Neural crest cell (in vitro differentiated cells): ENCODE measurements at regions not wholly inside any gene's neighbourhood (a gene's known extent, or its start where the extent isn't known, plus 50 kb on each side); places are given as distances from the start of the nearest gene placed in this dataset.
"Not testable (repeated sequence)": the region's sequence is repeated elsewhere in the genome, so short reads cannot be mapped to it uniquely, and the experiment has no call there.

Experiments used
- DNase-seq: peaks from one replicate; pipeline ENCODE4 v3.0.0; 2021; ENCODE audit warnings: low read depth, mixed read lengths, low spot score
- H3K27ac Mint-ChIP-seq: one replicate; pipeline ENCODE4 v1.8.0; 2021; ENCODE audit warnings: mild to moderate bottlenecking, mixed read lengths; ENCODE audit not compliant: unreplicated experiment
- H3K27me3 Mint-ChIP-seq: 2 replicates; pipeline ENCODE4 v1.8.0; 2021; ENCODE audit warnings: low read depth, mild to moderate bottlenecking, mixed read lengths
- H3K36me3 Mint-ChIP-seq: 2 replicates; pipeline ENCODE4 v1.8.0; 2021; ENCODE audit warnings: low read depth, mild to moderate bottlenecking, mixed read lengths
- H3K4me1 Mint-ChIP-seq: 2 replicates; pipeline ENCODE4 v1.8.0; 2021; ENCODE audit warnings: mixed read lengths
- H3K4me3 Mint-ChIP-seq: one replicate; pipeline ENCODE4 v1.8.0; 2021; ENCODE audit warnings: mild to moderate bottlenecking, mixed read lengths
- H3K9me3 Mint-ChIP-seq: 2 replicates; pipeline ENCODE4 v1.8.0; 2021; ENCODE audit warnings: mixed read lengths
- TF ChIP-seq, protein P1 (sequence below): fragments of 200-600 bp; sonication (generic); conservative IDR thresholded peaks from 2 replicates; pipeline ENCODE4 v1.5.0; 2021; ENCODE audit warnings: antibody characterized with exemption, mild to moderate bottlenecking

DNA sequence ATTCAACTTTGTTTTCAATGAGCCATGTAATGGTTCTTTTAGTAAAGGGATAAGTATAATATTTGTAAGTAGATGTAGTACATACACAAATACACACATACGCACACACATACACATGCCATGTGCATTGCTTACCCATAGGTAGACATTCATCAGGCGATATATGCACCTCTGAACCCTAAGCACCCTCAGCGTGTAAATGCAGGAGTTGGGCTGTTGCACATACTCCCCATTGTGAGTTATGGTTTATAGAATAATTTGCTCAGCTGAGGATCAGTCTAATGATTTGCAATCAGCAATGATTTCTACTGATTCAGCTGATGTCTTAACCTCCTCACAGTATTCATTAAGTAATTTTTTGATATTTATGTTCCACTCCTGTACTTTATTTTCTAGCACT lies 217.6 kb upstream of the ETAA1 start:
- H3K4me1 Mint-ChIP-seq, result no peaks in the 10 kb centered on the region
- H3K27me3 Mint-ChIP-seq, result no peaks in the 10 kb centered on the region
- no peaks in the 10 kb centered on the region for H3K36me3 Mint-ChIP-seq
- H3K9me3 Mint-ChIP-seq, result no peaks in the 10 kb centered on the region
- DNase-seq, result no peak
- no peak overlapping the region for H3K27ac Mint-ChIP-seq
- TF ChIP-seq, protein P1, sequence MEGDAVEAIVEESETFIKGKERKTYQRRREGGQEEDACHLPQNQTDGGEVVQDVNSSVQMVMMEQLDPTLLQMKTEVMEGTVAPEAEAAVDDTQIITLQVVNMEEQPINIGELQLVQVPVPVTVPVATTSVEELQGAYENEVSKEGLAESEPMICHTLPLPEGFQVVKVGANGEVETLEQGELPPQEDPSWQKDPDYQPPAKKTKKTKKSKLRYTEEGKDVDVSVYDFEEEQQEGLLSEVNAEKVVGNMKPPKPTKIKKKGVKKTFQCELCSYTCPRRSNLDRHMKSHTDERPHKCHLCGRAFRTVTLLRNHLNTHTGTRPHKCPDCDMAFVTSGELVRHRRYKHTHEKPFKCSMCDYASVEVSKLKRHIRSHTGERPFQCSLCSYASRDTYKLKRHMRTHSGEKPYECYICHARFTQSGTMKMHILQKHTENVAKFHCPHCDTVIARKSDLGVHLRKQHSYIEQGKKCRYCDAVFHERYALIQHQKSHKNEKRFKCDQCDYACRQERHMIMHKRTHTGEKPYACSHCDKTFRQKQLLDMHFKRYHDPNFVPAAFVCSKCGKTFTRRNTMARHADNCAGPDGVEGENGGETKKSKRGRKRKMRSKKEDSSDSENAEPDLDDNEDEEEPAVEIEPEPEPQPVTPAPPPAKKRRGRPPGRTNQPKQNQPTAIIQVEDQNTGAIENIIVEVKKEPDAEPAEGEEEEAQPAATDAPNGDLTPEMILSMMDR, result no peak
- H3K4me3 Mint-ChIP-seq, result no peak overlapping the region

DNA sequence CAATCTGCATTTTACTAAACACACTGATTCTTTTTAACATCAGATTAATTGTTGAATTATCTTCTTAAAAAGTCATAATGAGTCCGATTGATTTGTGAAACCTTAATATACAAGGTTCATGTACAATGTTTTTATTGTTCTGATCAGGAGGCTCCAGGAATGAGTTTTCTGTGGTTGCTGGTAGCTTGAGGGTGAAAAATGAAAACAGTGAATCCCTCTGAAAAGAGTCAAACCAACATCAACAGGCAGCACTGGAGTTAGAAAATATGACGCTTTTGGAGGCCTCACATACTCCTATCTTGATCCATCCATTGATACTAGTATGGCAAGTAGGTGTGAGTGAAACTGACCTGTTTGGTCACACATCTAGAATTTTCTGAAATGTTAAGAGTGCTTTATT lies 216.3 kb upstream of the ETAA1 start:
- no peaks in the 10 kb centered on the region for H3K4me1 Mint-ChIP-seq
- no peak overlapping the region for H3K4me3 Mint-ChIP-seq
- DNase-seq, result no peak
- TF ChIP-seq, protein P1, result no peak
- no peaks in the 10 kb centered on the region for H3K27me3 Mint-ChIP-seq
- no peaks in the 10 kb centered on the region for H3K36me3 Mint-ChIP-seq
- no peak overlapping the region for H3K27ac Mint-ChIP-seq
- H3K9me3 Mint-ChIP-seq, result no peaks in the 10 kb centered on the region

- no peaks in the 10 kb centered on the region for H3K27me3 Mint-ChIP-seq
- H3K9me3 Mint-ChIP-seq, result peaks cover 7% of the 10 kb centered on the region
- H3K36me3 Mint-ChIP-seq, result no peaks in the 10 kb centered on the region
- no peak overlapping the region for H3K27ac Mint-ChIP-seq
- TF ChIP-seq, protein P1, result no peak
- no peak overlapping the region for H3K4me3 Mint-ChIP-seq
- DNase-seq, result no peak
- H3K4me1 Mint-ChIP-seq, result no peaks in the 10 kb centered on the region
Measured at GRCh38 chr2:67182884-67183283, 214.2 kb upstream of the ETAA1 start.

DNA sequence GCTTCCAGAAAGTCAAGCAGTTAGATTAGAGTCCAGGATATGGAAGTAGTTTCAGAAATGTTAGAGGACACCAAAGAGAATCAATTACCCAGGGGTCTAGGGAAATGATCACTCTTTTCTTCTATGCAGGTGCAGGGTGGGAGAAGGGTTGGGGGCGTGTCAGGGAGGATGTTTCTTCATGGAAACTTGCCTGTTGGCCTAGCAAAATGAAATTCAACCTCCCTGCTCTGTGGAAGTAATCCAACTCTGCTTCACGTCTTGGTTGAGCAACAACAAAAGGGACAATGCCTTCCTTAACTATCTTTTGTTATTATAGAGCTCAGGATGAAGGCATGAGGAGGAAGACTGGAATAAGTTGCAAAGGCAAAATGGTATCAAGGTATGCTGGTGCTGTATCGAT lies 210.8 kb upstream of the ETAA1 start:
- Mint-ChIP-seq H3K9me3 (peaks cover 7% of the 10 kb centered on the region), H3K27ac (peak overlapping the region; percentile 45), H3K36me3 (no peaks in the 10 kb centered on the region), H3K4me1 (no peaks in the 10 kb centered on the region), H3K4me3 (no peak overlapping the region), H3K27me3 (no peaks in the 10 kb centered on the region)
- DNase-seq, result no peak
- TF ChIP-seq, protein P1, result no peak

DNA sequence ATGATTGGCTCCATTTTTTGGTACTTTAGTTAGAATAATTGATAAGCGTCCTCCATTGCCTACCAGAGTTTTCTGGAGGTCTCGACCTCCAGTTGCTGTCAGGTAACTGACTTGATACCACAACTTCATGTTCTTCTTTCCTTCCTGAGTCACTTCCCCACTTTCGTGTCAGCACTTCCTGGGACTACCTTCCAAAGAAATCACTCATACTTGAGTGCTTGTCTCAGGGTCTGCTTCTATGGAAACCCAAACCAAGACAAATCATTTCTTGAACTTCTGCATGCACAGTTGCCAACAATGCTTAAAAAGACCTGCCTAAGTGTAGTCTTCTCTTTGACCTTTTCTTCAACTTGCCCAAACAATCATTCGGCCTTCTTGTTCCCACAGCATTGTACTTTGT lies 210.3 kb upstream of the ETAA1 start:
- H3K4me1 Mint-ChIP-seq, result no peaks in the 10 kb centered on the region
- no peak overlapping the region for H3K27ac Mint-ChIP-seq
- no peak overlapping the region for H3K4me3 Mint-ChIP-seq
- H3K27me3 Mint-ChIP-seq, result no peaks in the 10 kb centered on the region
- no peak for DNase-seq
- H3K36me3 Mint-ChIP-seq, result no peaks in the 10 kb centered on the region
- TF ChIP-seq, protein P1, result no peak
- H3K9me3 Mint-ChIP-seq, result peaks cover 7% of the 10 kb centered on the region

GRCh38 chr2:67195327-67195726 lies 201.8 kb upstream of the ETAA1 start:
- not testable (repeated sequence) for H3K4me1 Mint-ChIP-seq, DNase-seq, H3K36me3 Mint-ChIP-seq, H3K27me3 Mint-ChIP-seq, H3K4me3 Mint-ChIP-seq, H3K27ac Mint-ChIP-seq
- peaks cover 13% of the 10 kb centered on the region for H3K9me3 Mint-ChIP-seq
